Activated naive CD4-positive, alpha-beta T cell treated with anti-CD3 and anti-CD28 coated beads, Interleukin-2, amount 50 U/mL, for 16 hours (primary cell): ENCODE measurements at regions not wholly inside any gene's neighbourhood (a gene's known extent, or its start where the extent isn't known, plus 50 kb on each side); places are given as distances from the start of the nearest gene placed in this dataset.

Source experiments
- DNase-seq: peaks from one replicate; pipeline ENCODE4 v3.0.0-alpha.2; 2020

DNA sequence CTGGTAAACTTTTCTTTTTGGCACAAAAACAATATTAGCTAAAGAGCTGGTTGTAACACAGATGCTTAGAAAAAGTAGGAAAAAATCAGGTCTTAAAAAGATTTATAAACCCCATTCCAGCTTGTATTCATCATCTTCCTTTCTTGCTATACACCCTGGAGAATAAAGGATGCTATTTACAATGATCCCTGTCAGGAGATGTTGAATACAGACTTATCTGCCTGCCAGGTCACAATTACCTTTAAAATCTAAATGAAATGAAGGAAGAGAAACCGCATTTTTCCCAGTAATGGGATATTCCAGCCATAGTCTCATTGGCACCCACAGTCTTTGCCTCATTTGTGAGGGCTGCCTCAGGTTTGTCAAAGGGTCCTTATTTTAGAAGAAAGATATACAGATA is 394.1 kb upstream of the WWC1 start:
- no peak for DNase-seq

DNA sequence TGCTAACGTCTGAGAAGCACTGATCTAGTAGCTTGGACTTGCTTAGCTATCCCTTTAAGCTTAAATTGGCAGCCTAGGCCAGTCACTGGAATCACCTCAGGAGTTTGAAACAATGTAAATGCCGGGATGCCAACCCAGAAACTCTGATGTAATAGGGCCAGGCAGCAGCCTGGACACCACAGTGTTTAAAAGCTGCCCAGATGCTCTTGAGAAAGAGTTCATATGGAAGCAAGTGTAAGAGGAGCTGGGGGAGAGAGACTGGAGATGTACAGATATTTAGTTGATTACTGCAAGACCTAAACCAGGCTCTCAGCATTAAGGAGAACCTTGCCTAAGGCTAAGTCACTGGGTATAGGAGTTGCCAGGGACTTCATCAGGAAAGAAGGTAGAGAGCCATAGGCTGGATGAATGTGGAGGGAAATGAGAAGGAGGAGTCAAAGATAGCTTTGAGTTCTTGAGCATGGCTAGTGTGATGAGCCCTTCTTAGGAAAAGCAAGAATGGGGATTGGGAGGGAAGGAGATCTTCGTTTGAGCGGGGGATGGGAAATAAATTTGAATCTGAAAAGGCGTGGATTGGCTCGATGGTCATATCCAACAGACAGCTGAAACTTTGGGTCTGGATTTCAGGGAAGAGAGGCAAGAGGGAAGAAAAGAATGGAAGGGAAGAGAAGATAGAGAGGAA is 392.9 kb upstream of the WWC1 start:
- DNase-seq, result no peak

GRCh38 chr5:167899490-167900070 is 391.9 kb upstream of the WWC1 start:
- DNase-seq, result no peak

DNA sequence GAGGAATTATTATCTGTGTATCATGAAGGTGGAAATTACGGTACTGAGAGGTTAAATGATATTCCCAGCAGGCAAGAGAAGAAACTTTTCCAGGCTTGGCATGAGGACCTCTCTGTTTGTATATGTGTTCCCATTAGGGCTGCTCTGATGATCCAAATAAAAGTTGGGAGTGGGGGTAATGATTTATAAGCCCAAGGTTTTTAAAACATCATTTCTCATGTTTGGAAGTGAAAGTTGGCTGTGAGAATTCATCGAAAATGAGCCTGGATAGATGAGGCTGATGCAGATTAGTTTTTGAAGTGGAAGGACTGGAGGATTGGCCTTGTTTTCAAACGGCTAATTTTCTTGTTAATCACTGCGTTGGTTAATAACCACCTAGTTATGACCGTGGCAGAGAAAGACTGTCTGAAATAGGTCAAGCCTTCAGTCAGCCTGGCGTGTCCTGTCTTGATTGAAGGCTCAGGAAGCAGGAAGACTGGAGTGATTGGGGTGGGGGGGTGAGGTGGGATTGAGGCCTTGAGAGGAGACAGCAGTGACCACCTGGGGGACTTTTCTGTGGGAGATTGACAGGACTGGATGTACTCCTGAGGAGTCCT is 391.0 kb upstream of the WWC1 start:
- no peak for DNase-seq

GRCh38 chr5:167902298-167902697 is 389.1 kb upstream of the WWC1 start:
- DNase-seq, result no peak

- DNase-seq, result no peak
Observed at GRCh38 chr5:167903243-167903642, 388.2 kb upstream of the WWC1 start.

GRCh38 chr5:167903659-167904058 is 387.8 kb upstream of the WWC1 start:
- no peak for DNase-seq

- DNase-seq, result no peak
Observed at GRCh38 chr5:167905919-167906853, 385.3 kb upstream of the WWC1 start.

DNA sequence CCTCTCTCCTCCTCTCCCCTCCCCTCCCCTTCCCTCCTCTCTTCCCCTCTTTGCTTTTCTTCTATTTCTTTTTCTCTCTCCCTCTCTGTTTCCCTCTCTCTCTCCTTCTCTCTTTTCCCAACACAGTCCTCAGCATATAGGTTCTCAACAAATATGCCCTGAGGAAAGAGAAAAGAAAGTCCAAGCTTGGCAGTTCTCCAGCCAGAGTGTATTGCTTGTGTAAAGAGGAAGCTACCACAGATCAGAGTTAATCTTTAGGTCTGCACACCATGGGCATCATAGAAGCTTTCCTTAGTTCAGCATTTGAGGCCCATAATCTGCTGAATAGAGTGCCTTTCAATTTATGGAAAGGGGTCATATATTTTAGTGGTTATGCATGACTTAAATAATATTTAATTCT is 382.8 kb upstream of the WWC1 start:
- no peak for DNase-seq

DNA sequence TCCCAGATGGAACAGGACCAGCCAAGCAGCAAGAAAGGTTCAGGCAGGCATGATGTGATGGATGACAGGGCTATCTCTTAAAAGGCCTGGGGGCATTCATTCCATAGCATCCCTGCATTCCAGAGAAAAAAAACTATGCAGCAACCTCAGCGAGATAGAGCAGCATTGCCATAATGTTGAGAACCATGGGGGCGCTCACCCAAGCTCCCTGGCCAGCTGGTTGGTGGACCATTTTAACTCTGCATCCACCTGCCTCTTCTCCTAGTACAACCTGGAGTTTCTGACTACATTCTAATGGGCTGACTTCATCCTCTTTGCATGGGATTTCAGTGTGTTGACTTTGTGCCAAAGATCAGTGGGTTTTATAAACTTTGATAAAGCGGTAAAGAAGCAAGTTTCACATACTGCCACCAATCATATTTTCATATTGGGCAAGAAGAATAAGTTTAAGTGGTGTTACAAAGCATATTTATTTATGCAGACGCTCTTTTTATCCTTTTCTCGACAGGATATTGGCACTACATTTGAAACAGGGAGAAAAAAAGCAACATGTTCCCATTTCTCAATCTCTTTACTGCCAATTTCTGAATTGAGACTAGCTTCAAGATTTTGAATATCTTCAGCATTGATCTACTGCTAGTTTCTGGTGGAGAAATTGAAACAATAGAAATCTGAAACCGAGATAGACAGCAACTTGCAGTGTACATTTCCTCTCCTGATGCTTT is 378.3 kb upstream of the WWC1 start:
- no peak for DNase-seq

DNA sequence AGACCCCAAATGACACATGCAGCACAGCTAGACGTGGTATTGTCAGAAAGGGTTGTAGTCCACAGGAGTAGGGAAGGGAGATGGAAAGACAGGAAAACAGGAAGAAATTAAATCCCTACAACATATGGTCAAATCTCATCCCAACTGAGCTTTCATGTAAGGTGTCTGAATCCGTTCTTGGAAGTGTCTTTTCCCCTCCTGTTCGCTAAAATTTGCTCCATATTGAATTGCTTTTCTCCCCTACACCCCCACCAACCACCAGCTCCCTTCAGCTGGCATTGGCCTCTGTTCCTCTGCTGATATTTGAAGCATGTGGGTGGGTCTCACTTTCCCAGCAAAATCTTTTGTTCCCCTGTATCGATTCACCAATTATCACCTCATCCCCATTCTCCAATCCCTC is 376.2 kb upstream of the WWC1 start:
- DNase-seq, result no peak

DNA sequence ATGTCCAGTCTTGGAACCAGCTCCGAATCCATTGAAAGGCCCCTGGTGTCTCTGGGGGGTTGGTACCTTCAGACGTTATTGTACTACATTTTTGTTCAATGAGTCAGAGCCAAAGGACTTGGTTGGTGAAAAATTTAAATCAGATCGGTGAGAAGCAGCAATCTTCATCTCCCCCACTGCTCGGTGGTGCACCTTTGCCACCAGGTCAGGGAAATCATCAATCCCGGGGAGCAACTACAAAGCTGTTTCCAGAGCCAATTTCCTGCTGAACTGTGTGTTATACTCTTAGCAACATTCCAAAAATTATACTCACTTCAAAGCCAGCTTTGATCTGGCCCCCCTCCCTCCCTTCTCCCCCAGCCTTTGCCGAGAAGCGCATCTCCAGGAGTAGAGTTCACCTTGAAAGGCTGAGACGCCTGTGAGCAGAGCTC is 375.2 kb upstream of the WWC1 start:
- no peak for DNase-seq

GRCh38 chr5:167916706-167917105 is 374.7 kb upstream of the WWC1 start:
- no peak for DNase-seq

- no peak for DNase-seq
Observed at GRCh38 chr5:167918184-167918812, 373.1 kb upstream of the WWC1 start.

- no peak for DNase-seq
Observed at GRCh38 chr5:167918813-167919483, 372.5 kb upstream of the WWC1 start.

DNA sequence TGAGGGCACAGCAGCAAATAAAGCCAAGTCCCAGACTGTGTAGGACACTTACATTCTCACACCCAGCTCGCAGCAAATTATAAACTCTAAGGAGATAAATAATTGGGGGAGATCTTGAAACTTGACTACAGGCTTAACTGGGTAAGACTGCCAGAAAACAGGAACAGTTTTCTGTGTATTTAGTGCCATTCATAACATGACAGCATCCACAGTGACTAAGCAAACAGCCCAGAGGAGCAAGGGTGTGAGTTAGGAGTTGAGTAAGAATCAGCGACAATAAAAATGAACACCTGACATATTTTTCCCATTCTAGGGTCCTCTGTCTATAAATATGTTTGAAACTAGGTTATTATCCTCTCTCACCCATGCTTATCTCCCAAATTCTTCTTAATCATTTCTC is 370.9 kb upstream of the WWC1 start:
- DNase-seq, result no peak

GRCh38 chr5:167921796-167922195 is 369.6 kb upstream of the WWC1 start:
- DNase-seq, result no peak

- no peak for DNase-seq
Observed at GRCh38 chr5:167923396-167923795, 368.0 kb upstream of the WWC1 start.

DNA sequence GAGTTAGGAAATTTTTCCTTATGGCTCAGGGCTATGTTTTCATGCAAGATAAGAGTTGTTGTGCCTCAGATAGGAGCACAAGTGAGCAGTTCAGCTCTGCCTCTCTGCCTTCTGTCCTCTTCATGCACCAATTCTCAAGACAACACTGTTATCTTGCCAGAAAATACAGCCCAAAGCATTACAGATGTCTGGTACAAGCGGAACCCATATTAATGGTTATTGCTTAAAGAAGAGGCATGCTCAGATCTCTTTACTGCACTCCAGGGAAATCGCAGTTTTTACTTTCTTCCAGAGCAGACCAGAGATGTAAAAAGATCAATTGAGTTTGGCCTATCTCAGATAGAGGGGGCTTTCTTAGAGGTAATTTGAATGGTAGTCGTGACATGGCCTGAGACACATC is 361.6 kb upstream of the WWC1 start:
- no peak for DNase-seq

GRCh38 chr5:167934551-167934971 is 356.9 kb upstream of the WWC1 start:
- DNase-seq, result no peak

DNA sequence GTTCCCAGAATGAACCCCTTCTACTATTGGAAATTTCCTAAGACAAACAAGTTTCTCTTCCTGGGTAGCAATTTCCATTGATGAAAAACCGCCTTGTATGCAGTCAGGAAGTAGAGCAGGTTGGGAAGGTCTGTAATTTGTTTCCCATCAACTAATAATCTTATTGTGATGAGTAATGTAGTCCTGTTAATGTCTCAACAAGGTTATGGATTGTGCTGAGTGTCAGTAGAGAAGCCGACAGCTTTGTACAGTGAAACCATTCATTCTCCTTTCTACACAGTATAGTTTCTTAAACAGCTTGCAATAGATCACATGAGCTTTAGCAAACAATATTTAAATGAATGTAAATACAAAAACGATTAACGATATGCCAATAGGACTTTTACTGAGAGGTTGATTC is 355.4 kb upstream of the WWC1 start:
- no peak for DNase-seq
